ENCODE measurements at regions not wholly inside any gene's neighbourhood (a gene's known extent, or its start where the extent isn't known, plus 50 kb on each side); places are given as distances from the start of the nearest gene placed in this dataset.
A peak's percentile ranks its signal among the peaks of the same experiment; 100 is the strongest.

DNA sequence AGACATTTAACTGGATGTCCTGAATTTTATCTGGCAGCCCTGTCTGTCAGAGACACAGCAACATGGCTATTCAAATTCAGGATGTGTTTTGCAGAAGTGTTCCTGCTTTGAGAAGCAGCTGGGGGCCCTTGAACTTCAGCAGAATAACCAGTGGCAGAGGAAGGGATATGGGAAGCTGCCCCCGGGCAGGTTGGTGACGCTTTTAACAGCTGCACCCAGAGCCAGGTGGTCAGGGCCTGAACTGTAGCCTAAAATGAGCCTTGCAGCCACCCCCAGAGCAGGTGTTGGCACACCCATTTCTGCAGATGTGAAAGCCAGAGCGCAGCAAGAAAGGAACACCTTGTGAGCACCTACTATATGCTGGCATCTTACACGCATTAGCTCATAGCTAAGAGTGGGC, 128.7 kb upstream of the BOD1 start:
- DNase-seq (ENCODE audit: low read depth in 4 of 6, low spot score in 6 of 6): no peak
- WGBS (ENCODE audit: insufficient coverage): 26% methylated on average over 2 of the region's 4 CpGs
- H3K4me3 ChIP-seq (ENCODE audit: low read depth, low read length): no peak overlapping the region

DNA sequence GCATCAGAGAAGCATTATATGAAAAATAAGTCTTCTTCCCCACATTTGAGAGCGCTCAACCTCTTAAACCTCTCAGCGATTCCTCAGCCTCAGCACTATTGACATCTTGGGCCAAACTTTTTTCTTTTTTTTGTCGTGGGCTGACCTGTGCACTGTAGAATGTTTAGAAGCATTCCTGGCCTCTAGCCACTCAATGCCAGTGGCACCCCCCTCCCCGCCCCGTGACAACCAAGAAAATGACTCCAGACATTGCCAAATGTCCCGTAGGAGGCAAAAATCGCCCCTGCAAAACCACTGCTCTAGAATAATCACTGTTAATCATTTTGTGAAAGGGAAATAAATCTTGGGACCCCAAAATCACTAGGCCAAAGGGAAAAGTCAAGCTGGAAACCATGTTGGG, 129.1 kb upstream of the BOD1 start:
- WGBS (ENCODE audit: insufficient coverage): 60% methylated on average over 2 of the region's 7 CpGs
- Histone ChIP-seq H3K9me3 (ENCODE audit: control insufficient read depth, insufficient read depth, low read length) (no peaks in the 10 kb centered on the region), H3K27ac (ENCODE audit: low read depth, low read length) (no peak overlapping the region), H3K4me3 (ENCODE audit: low read depth, low read length) (no peak overlapping the region), H3K36me3 (ENCODE audit: control insufficient read depth, insufficient read depth, low read length) (no peaks in the 10 kb centered on the region), H3K4me1 (ENCODE audit: control insufficient read depth, insufficient read depth, low read length) (peaks cover 19% of the 10 kb centered on the region), H3K27me3 (ENCODE audit: control insufficient read depth, insufficient read depth, low read length) (no peaks in the 10 kb centered on the region)
- DNase-seq (ENCODE audit: low read depth in 4 of 6, low spot score in 6 of 6): no peak

More for the DNA sequence above, 128.7 kb upstream of the BOD1 start:
- Histone ChIP-seq H3K36me3 (ENCODE audit: control insufficient read depth, insufficient read depth, low read length) (no peaks in the 10 kb centered on the region), H3K9me3 (ENCODE audit: control insufficient read depth, insufficient read depth, low read length) (no peaks in the 10 kb centered on the region), H3K27me3 (ENCODE audit: control insufficient read depth, insufficient read depth, low read length) (no peaks in the 10 kb centered on the region), H3K4me1 (ENCODE audit: control insufficient read depth, insufficient read depth, low read length) (peaks cover 19% of the 10 kb centered on the region), H3K27ac (ENCODE audit: low read depth, low read length) (no peak overlapping the region)

DNA sequence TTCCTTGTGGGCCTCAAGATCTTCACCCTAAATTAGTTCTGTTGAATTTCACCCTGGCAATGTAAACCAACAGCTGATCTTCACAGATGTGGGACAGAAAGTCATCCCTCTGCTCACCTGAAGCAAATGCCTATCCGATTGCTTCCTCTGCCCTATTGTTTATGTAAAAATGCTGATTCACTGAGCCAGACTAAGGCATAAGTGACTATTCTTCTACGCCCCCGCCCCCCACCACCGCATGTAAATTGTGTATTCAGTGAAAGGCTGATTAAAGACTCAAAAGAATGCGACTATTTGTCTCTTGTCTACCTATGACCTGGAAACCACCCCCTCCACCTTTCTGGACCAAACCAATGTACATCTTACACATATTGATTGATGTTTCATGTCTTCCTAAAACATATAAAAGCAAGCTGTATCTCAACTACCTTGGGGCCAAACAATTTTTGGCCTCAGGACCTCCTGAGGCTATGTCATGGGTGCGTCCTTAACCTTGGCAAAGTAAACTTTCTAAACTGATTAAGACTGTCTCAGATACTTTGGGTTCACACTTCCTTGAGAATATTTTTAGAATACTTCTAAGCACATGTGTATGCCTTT, 129.7 kb upstream of the BOD1 start:
- H3K4me3 ChIP-seq (ENCODE audit: low read depth, low read length): no peak overlapping the region
- 68% methylated on average over 2 of the region's 6 CpGs for WGBS (ENCODE audit: insufficient coverage)
- H3K27me3 ChIP-seq (ENCODE audit: control insufficient read depth, insufficient read depth, low read length): no peaks in the 10 kb centered on the region
- no peak for DNase-seq (ENCODE audit: low read depth in 4 of 6, low spot score in 6 of 6)
- no peaks in the 10 kb centered on the region for H3K9me3 ChIP-seq (ENCODE audit: control insufficient read depth, insufficient read depth, low read length)
- no peaks in the 10 kb centered on the region for H3K36me3 ChIP-seq (ENCODE audit: control insufficient read depth, insufficient read depth, low read length)
- peaks cover 19% of the 10 kb centered on the region for H3K4me1 ChIP-seq (ENCODE audit: control insufficient read depth, insufficient read depth, low read length)
- H3K27ac ChIP-seq (ENCODE audit: low read depth, low read length): no peak overlapping the region

DNA sequence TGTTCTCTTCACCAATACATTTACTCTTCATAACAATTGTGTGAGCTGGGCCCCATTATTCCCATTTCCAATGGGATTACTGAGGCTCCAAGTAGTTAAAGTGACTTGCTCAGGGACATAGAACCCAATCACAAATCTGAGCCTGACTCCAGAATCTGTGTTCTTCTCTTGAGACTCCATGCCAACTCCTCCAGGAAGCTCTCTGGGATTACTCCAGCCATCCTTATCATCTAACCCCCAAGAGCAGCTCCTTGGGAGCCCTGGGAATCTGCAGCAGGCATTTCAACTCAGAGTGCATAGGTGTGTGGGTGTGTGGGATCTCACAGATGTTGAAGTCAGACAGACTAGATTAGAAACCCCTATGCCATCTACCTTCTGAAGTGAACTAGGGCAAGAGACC, 131.4 kb upstream of the BOD1 start:
- Histone ChIP-seq H3K4me3 (ENCODE audit: low read depth, low read length) (no peak overlapping the region), H3K9me3 (ENCODE audit: control insufficient read depth, insufficient read depth, low read length) (no peaks in the 10 kb centered on the region), H3K27me3 (ENCODE audit: control insufficient read depth, insufficient read depth, low read length) (no peaks in the 10 kb centered on the region), H3K27ac (ENCODE audit: low read depth, low read length) (no peak overlapping the region), H3K4me1 (ENCODE audit: control insufficient read depth, insufficient read depth, low read length) (peaks cover 19% of the 10 kb centered on the region), H3K36me3 (ENCODE audit: control insufficient read depth, insufficient read depth, low read length) (no peaks in the 10 kb centered on the region)
- no peak for DNase-seq (ENCODE audit: low read depth in 4 of 6, low spot score in 6 of 6)

DNA sequence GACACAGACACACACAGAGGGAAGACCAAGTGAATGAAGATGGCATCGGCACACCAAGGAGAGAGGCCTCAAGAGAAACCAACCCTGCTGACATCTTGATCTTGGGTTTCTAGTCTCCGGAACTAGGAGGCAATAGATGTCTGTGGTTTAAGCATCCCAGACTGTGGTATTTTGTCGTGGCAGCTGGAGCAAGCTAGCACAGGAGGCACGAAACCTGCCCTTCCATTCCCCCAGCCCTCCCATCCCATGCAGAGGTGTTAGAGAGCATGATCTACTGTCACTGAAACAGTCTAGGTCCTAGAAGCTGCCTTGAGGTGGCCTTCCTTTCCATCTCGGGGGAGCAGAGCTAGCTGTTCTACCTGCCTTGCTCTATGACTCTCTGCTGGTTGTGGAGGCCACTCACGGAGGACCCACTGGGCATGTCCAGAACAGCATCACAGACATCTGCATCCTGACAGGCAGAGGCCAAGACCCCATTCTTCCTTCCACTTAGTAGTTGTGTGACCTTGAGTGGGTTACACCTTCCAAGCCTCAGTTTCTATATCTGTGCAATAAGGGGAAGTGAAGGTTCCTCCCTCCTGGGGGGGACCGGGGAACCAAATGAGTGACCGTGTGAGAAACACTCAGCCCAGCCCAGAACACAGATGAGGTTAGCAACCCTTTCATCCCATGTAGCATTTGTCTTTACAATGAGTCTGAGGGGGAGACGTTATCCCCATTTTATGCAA, 134.3 kb upstream of the BOD1 start:
- no peaks in the 10 kb centered on the region for H3K9me3 ChIP-seq (ENCODE audit: control insufficient read depth, insufficient read depth, low read length)
- no peaks in the 10 kb centered on the region for H3K36me3 ChIP-seq (ENCODE audit: control insufficient read depth, insufficient read depth, low read length)
- H3K27ac ChIP-seq (ENCODE audit: low read depth, low read length): no peak overlapping the region
- H3K4me1 ChIP-seq (ENCODE audit: control insufficient read depth, insufficient read depth, low read length): peaks cover 5% of the 10 kb centered on the region
- no peaks in the 10 kb centered on the region for H3K27me3 ChIP-seq (ENCODE audit: control insufficient read depth, insufficient read depth, low read length)
- no peak overlapping the region for H3K4me3 ChIP-seq (ENCODE audit: low read depth, low read length)
- DNase-seq (ENCODE audit: low read depth in 4 of 6, low spot score in 6 of 6): no peak
- 91% methylated on average over 4 of the region's 9 CpGs for WGBS (ENCODE audit: insufficient coverage)

DNA sequence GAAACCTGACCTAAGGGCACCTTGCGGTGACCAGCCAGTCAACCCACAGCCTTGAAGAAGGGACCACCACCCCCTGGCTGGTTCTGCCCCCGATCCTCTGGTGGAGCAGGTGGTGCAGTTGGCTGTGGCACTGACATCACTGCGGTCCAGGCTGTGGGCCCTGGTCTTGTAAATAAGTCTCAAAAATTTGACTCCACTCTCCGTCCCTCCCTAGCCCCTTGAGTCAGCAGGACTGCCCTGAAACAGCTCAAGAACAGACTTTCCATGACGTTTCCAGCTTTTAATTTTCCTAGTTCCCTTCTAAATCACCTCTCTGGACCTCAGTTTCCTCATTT, 134.8 kb upstream of the BOD1 start:
- no peaks in the 10 kb centered on the region for H3K9me3 ChIP-seq (ENCODE audit: control insufficient read depth, insufficient read depth, low read length)
- no peaks in the 10 kb centered on the region for H3K27me3 ChIP-seq (ENCODE audit: control insufficient read depth, insufficient read depth, low read length)
- H3K4me1 ChIP-seq (ENCODE audit: control insufficient read depth, insufficient read depth, low read length): peaks cover 5% of the 10 kb centered on the region
- no peak overlapping the region for H3K4me3 ChIP-seq (ENCODE audit: low read depth, low read length)
- no peak for DNase-seq (ENCODE audit: low read depth in 4 of 6, low spot score in 6 of 6)
- WGBS (ENCODE audit: insufficient coverage): 84% methylated on average over 4 of the region's 5 CpGs
- no peak overlapping the region for H3K27ac ChIP-seq (ENCODE audit: low read depth, low read length)
- H3K36me3 ChIP-seq (ENCODE audit: control insufficient read depth, insufficient read depth, low read length): no peaks in the 10 kb centered on the region

DNA sequence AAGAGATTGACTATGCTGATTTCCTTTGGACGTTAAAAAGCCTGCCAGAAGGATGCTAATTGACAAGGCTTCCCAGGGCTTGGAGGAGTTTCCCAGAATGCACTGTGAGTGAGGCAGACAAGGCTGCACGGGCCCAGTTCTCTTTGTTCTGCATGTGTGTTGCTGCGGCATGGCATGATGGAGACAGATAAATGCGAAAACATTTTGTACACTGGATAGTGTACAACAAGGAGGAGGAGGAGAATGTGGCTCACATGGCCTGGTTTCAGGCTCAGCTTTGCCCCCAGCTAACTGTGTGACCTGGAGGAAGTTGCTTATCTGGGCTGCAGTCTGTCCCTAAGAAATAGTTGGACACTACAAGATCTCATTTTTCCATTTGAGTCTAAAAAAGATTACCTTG, 135.5 kb upstream of the CPEB4 start:
- Histone ChIP-seq H3K4me3 (ENCODE audit: low read depth, low read length) (no peak overlapping the region), H3K27ac (ENCODE audit: low read depth, low read length) (no peak overlapping the region), H3K9me3 (ENCODE audit: control insufficient read depth, insufficient read depth, low read length) (no peaks in the 10 kb centered on the region), H3K4me1 (ENCODE audit: control insufficient read depth, insufficient read depth, low read length) (peaks cover 12% of the 10 kb centered on the region), H3K27me3 (ENCODE audit: control insufficient read depth, insufficient read depth, low read length) (no peaks in the 10 kb centered on the region), H3K36me3 (ENCODE audit: control insufficient read depth, insufficient read depth, low read length) (no peaks in the 10 kb centered on the region)
- peak in 1 of 6 donors; percentile 49 for DNase-seq (ENCODE audit: low read depth in 4 of 6, low spot score in 6 of 6)
- whole genome bisulfite sequencing (ENCODE audit: insufficient coverage): 67% methylated on average over 4 of the region's 4 CpGs

DNA sequence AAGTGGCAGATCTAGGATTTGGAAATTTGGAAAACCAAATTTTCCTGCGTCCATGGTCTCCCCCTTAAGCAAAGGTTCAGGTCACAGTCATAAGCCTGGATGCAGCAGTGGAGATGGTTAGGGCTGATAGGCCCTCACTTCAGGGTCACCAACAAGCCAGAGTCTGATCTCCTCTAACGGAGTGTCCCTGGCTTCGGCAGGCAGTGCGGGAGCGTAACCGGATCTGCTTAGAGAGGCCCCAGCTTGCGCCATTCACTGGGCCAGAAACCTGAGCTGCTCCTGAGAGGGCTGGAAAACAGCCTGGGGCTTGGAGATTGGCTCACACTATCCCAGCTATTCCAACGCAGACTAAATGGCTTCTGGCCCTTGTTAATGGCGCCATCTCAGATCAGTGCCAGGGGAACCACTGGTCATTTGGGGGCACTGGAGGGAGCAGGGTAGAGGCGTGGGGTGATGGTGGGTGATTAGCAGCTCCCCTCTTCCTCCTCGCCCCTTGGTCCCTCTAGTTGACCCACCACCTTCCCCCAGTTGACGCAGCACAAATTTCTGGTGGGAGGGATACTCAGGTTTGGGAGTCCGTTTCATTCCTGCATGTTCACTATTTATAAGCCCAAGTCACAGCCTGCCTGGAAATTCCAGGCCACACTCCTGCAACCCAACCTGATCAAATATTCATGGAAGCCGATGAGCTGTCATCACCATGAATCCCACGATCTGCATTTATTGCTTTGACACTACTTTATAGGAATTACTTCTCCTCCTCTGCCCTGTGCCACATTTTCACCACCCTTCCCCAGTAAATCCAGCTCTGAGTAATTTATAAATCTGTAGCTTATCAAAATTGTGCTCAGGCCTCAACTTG, 134.6 kb upstream of the CPEB4 start:
- H3K27me3 ChIP-seq (ENCODE audit: control insufficient read depth, insufficient read depth, low read length): no peaks in the 10 kb centered on the region
- peaks cover 17% of the 10 kb centered on the region for H3K4me1 ChIP-seq (ENCODE audit: control insufficient read depth, insufficient read depth, low read length)
- 69% methylated on average over 9 of the region's 15 CpGs for WGBS (ENCODE audit: insufficient coverage)
- H3K4me3 ChIP-seq (ENCODE audit: low read depth, low read length): no peak overlapping the region
- no peaks in the 10 kb centered on the region for H3K9me3 ChIP-seq (ENCODE audit: control insufficient read depth, insufficient read depth, low read length)
- H3K27ac ChIP-seq (ENCODE audit: low read depth, low read length): no peak overlapping the region
- no peak for DNase-seq (ENCODE audit: low read depth in 4 of 6, low spot score in 6 of 6)
- H3K36me3 ChIP-seq (ENCODE audit: control insufficient read depth, insufficient read depth, low read length): no peaks in the 10 kb centered on the region

DNA sequence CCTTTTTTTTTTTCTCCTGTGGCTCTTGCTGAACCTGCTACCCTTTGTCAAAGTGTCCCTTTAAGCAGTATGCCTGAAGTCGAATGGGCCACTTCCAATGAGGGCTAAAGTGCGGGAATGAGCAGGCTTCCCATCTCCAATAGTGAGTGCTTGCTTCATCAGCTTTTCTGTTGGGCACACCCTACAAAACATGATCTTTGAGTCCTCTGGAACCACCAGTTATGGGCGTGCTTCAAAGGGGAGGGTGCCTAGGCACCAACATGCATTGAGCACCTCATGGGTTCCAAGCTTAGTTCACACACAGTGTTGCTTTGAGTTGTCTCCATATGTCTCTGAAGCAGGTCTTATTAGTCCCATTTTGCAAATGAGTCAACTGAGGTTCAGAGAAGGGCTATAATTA, 132.8 kb upstream of the CPEB4 start:
- H3K27me3 ChIP-seq (ENCODE audit: control insufficient read depth, insufficient read depth, low read length): no peaks in the 10 kb centered on the region
- no peak for DNase-seq (ENCODE audit: low read depth in 4 of 6, low spot score in 6 of 6)
- H3K27ac ChIP-seq (ENCODE audit: low read depth, low read length): no peak overlapping the region
- H3K4me3 ChIP-seq (ENCODE audit: low read depth, low read length): no peak overlapping the region
- no peaks in the 10 kb centered on the region for H3K9me3 ChIP-seq (ENCODE audit: control insufficient read depth, insufficient read depth, low read length)
- peaks cover 17% of the 10 kb centered on the region for H3K4me1 ChIP-seq (ENCODE audit: control insufficient read depth, insufficient read depth, low read length)
- WGBS (ENCODE audit: insufficient coverage): 90% methylated on average over 3 of the region's 3 CpGs
- no peaks in the 10 kb centered on the region for H3K36me3 ChIP-seq (ENCODE audit: control insufficient read depth, insufficient read depth, low read length)
